ENCODE measurements at regions not wholly inside any gene's neighbourhood (a gene's known extent, or its start where the extent isn't known, plus 50 kb on each side); places are given as distances from the start of the nearest gene placed in this dataset.

GRCh38 chr15:95639208-95639607 is 691.3 kb upstream of the NR2F2 start (continued):
- TF ChIP-seq ZNF114 (CRISPR knock-in tag; IDR thresholded peaks at IDR 0.05) (no peak), NANOG (IDR thresholded peaks at IDR 0.05; ENCODE audit: borderline replicate concordance) (no peak), JUNB (IDR thresholded peaks at IDR 0.05; ENCODE audit: unreplicated experiment) (no peak)

- no peak overlapping the region for H3K27ac Mint-ChIP-seq
- Histone ChIP-seq H3K27ac (ENCODE audit: low read depth) (no peak overlapping the region), H3F3A (replicated peaks; ENCODE audit: low read depth) (no peaks in the 10 kb centered on the region), H3K79me2 (replicated peaks; ENCODE audit: insufficient read depth) (no peaks in the 10 kb centered on the region), H4K20me1 (replicated peaks; ENCODE audit: insufficient read depth) (no peaks in the 10 kb centered on the region), H3K9me2 (ENCODE audit: insufficient read depth) (no peaks in the 10 kb centered on the region), H3K27me3 (ENCODE audit: insufficient read depth) (no peaks in the 10 kb centered on the region), H3K4me2 (no peak overlapping the region), H2AFZ (no peak overlapping the region), H3K4me1 (ENCODE audit: insufficient read depth) (peaks cover 2% of the 10 kb centered on the region; the same call in 1 of the 2 replicates), H3K36me3 (ENCODE audit: insufficient read depth) (no peaks in the 10 kb centered on the region), H3K4me3 (no peak overlapping the region)
- H3K4me1 Mint-ChIP-seq: no peaks in the 10 kb centered on the region
- no peak for ATAC-seq
- H3K36me3 Mint-ChIP-seq (ENCODE audit: low read depth): no peaks in the 10 kb centered on the region
- H3K9me3 Mint-ChIP-seq: no peaks in the 10 kb centered on the region
- H3K27me3 Mint-ChIP-seq (ENCODE audit: insufficient read depth, low read depth, poor library complexity): no peaks in the 10 kb centered on the region
- DNase-seq (ENCODE audit: low spot score): no peak
- H3K4me3 Mint-ChIP-seq: no peak overlapping the region
- TF ChIP-seq JUNB (IDR thresholded peaks at IDR 0.05; ENCODE audit: unreplicated experiment) (no peak), ETS1 (IDR thresholded peaks at IDR 0.05) (no peak), ZNF331 (CRISPR knock-in tag; IDR thresholded peaks at IDR 0.05; ENCODE audit: low read depth) (no peak), REST (IDR thresholded peaks at IDR 0.05; ENCODE audit: unreplicated experiment) (no peak), EZH2phosphoT487 (IDR thresholded peaks at IDR 0.05; ENCODE audit: unreplicated experiment) (no peak), EZH2 (IDR thresholded peaks at IDR 0.05; ENCODE audit: low read depth, unreplicated experiment) (no peak), STAT1 (IDR thresholded peaks at IDR 0.05; ENCODE audit: unreplicated experiment) (no peak), POLR2AphosphoS5 (IDR thresholded peaks at IDR 0.05; ENCODE audit: low read depth) (no peak), ZNF462 (CRISPR knock-in tag; IDR thresholded peaks at IDR 0.05) (no peak), NANOG (IDR thresholded peaks at IDR 0.05; ENCODE audit: borderline replicate concordance) (no peak), CTCF (conservative IDR thresholded peaks at IDR 0.05; ENCODE audit: low read depth in 2 of 2) (no peak), ZNF114 (CRISPR knock-in tag; IDR thresholded peaks at IDR 0.05) (no peak)
Measured at GRCh38 chr15:95644100-95644875, 686.2 kb upstream of the NR2F2 start.
